Mesenchymal stem cell (in vitro differentiated cells and primary cell): ENCODE measurements at regions not wholly inside any gene's neighbourhood (a gene's known extent, or its start where the extent isn't known, plus 50 kb on each side); places are given as distances from the start of the nearest gene placed in this dataset.

Experiments used
- DNase-seq: peaks from one replicate; pipeline ENCODE4 v3.0.0-alpha.2; 2013
- H2AFZ ChIP-seq: one replicate; pipeline ENCODE4 v1.6.1; 2013; ENCODE audit warnings: low read depth, mild to moderate bottlenecking, control low read depth, inconsistent platforms, low read length, moderate library complexity
- H2AK5ac ChIP-seq: 2 replicates; pipeline ENCODE4 v1.6.1; 2013; ENCODE audit warnings: low read length, moderate library complexity, mild to moderate bottlenecking, inconsistent platforms; ENCODE audit not compliant: severe bottlenecking
- H2BK120ac ChIP-seq: one replicate; pipeline ENCODE4 v1.6.1; 2013; ENCODE audit warnings: low read depth, mild to moderate bottlenecking, inconsistent platforms, low read length, moderate library complexity
- H2BK12ac ChIP-seq, 2 experiments: one replicate each; pipeline ENCODE4 v1.6.1; 2013; ENCODE audit warnings: inconsistent platforms in 2 of 2, low read length in 2 of 2, mild to moderate bottlenecking in 2 of 2, moderate library complexity in 2 of 2, control low read depth in 1 of 2
- H2BK15ac ChIP-seq: one replicate; pipeline ENCODE4 v1.6.1; 2013; ENCODE audit warnings: mild to moderate bottlenecking, low read depth, inconsistent platforms; ENCODE audit not compliant: poor library complexity, severe bottlenecking
- H2BK5ac ChIP-seq: 2 replicates; pipeline ENCODE4 v1.6.1; 2013; ENCODE audit warnings: low read depth, mild to moderate bottlenecking, low read length, control low read depth, inconsistent platforms; ENCODE audit not compliant: poor library complexity, severe bottlenecking
- H3K14ac ChIP-seq, 2 experiments: one replicate each; pipeline ENCODE4 v1.6.1; 2013; ENCODE audit warnings: inconsistent platforms in 2 of 2, low read length in 2 of 2, control low read depth in 1 of 2, mild to moderate bottlenecking in 1 of 2, moderate library complexity in 1 of 2
- H3K18ac ChIP-seq, 2 experiments: one replicate each; pipeline ENCODE4 v1.6.1; 2013; ENCODE audit warnings: inconsistent platforms in 2 of 2, low read length in 2 of 2, control low read depth in 1 of 2, low read depth in 1 of 2, mild to moderate bottlenecking in 1 of 2
- H3K23ac ChIP-seq, 2 experiments: one replicate each; pipeline ENCODE4 v1.6.1; 2013; ENCODE audit warnings: inconsistent platforms in 2 of 2, low read length in 2 of 2, mild to moderate bottlenecking in 2 of 2, moderate library complexity in 2 of 2, control low read depth in 1 of 2
- H3K27ac ChIP-seq: 2 replicates; pipeline ENCODE4 v1.5.1; 2013; ENCODE audit warnings: mild to moderate bottlenecking, moderate library complexity, low read length, control low read depth, inconsistent platforms; ENCODE audit not compliant: poor library complexity, severe bottlenecking
- H3K27me3 ChIP-seq, 2 experiments: 2 replicates each; pipeline versions ENCODE4 v1.6.1 to v1.7.0; 2013; ENCODE audit warnings: low read length in 2 of 2, mild to moderate bottlenecking in 2 of 2, moderate library complexity in 2 of 2, control low read depth in 1 of 2, inconsistent platforms in 1 of 2; ENCODE audit not compliant: control insufficient read depth in 1 of 2, insufficient read depth in 1 of 2
- H3K36me3 ChIP-seq, 2 experiments: 2 replicates each; pipeline versions ENCODE4 v1.6.1 to v1.7.0; 2013; ENCODE audit warnings: low read length in 2 of 2, control low read depth in 1 of 2, inconsistent platforms in 1 of 2, low read depth in 1 of 2, mild to moderate bottlenecking in 1 of 2; ENCODE audit not compliant: insufficient read depth in 2 of 2, control insufficient read depth in 1 of 2
- H3K4ac ChIP-seq, 2 experiments: one replicate each; pipeline ENCODE4 v1.6.1; 2013; ENCODE audit warnings: inconsistent platforms in 2 of 2, low read length in 2 of 2, mild to moderate bottlenecking in 2 of 2, moderate library complexity in 2 of 2, control low read depth in 1 of 2, low read depth in 1 of 2
- H3K4me1 ChIP-seq: 2 replicates; pipeline ENCODE4 v1.6.1; 2013; ENCODE audit warnings: low read depth, low read length, control low read depth; ENCODE audit not compliant: control insufficient read depth, insufficient read depth
- H3K4me2 ChIP-seq: 2 replicates; pipeline ENCODE4 v1.6.1; 2013; ENCODE audit warnings: low read length, mild to moderate bottlenecking, inconsistent platforms; ENCODE audit not compliant: poor library complexity, severe bottlenecking
- H3K4me3 ChIP-seq, 2 experiments: 2 replicates each; pipeline versions ENCODE4 v1.5.1 to v1.7.0; 2013; ENCODE audit warnings: low read length in 2 of 2, mild to moderate bottlenecking in 2 of 2, control low read depth in 1 of 2, low read depth in 1 of 2; ENCODE audit not compliant: insufficient read depth in 1 of 2
- H3K79me1 ChIP-seq: replicated peaks from 2 replicates; pipeline ENCODE4 v1.6.1; 2013; ENCODE audit warnings: mild to moderate bottlenecking, control low read depth, low read length, inconsistent platforms; ENCODE audit not compliant: poor library complexity, severe bottlenecking
- H3K9ac ChIP-seq: 2 replicates; pipeline ENCODE4 v1.7.0; 2013; ENCODE audit warnings: mild to moderate bottlenecking, low read length, moderate library complexity
- H3K9me3 ChIP-seq: 2 replicates; pipeline ENCODE4 v1.7.0; 2013; ENCODE audit warnings: mild to moderate bottlenecking, low read length; ENCODE audit not compliant: control insufficient read depth
- H4K8ac ChIP-seq: one replicate; pipeline ENCODE4 v1.6.1; 2013; ENCODE audit warnings: inconsistent platforms, mild to moderate bottlenecking, low read length, moderate library complexity
- H4K91ac ChIP-seq: one replicate; pipeline ENCODE4 v1.6.1; 2013; ENCODE audit warnings: mild to moderate bottlenecking, low read length, inconsistent platforms
- WGBS: methylation state at CpG from one replicate; pipeline ENCODE4 v1.1.7; 2013; ENCODE audit warnings: mixed read lengths; 5-methylcytosine and 5-hydroxymethylcytosine counted together

DNA sequence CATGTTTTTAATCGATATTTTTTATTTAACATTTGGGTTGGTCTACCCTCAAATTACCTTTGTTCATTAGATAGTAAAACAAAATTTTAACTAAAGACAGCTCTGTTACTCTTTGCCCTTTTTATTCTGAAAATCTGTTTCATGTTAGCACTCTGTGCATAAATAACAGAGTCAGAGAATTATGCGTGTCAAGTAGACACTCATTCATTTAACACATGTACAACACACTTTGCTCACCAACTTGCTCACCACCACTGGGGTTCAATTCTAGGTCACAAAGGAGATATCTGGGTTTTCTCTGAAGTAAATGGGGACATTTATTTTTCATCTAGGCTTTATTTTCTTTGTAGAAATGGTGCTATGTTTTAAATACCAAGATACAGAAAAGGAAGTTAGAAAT is 457.4 kb upstream of the SEMA3D start:
- Histone ChIP-seq H2BK120ac (no peak overlapping the region), H3K4me1 (no peaks in the 10 kb centered on the region), H3K27me3 (no peaks in the 10 kb centered on the region), H3K4me2 (no peak overlapping the region), H3K9me3 (no peaks in the 10 kb centered on the region), H3K23ac (no peak overlapping the region), H2AK5ac (no peak overlapping the region), H3K18ac (no peak overlapping the region), H3K36me3 (no peaks in the 10 kb centered on the region), H2BK12ac (no peak overlapping the region), H4K8ac (no peak overlapping the region), H2AFZ (no peak overlapping the region), H3K4me3 (no peak overlapping the region), H3K27ac (no peak overlapping the region), H2BK5ac (no peak overlapping the region), H3K14ac (no peak overlapping the region), H3K79me1 (no peaks in the 10 kb centered on the region), H3K4ac (no peak overlapping the region), H4K91ac (no peak overlapping the region), H3K9ac (no peak overlapping the region), H2BK15ac (no peak overlapping the region)
- DNase-seq = no peak
- 89% methylated on average over 2 of the region's 2 CpGs for WGBS

DNA sequence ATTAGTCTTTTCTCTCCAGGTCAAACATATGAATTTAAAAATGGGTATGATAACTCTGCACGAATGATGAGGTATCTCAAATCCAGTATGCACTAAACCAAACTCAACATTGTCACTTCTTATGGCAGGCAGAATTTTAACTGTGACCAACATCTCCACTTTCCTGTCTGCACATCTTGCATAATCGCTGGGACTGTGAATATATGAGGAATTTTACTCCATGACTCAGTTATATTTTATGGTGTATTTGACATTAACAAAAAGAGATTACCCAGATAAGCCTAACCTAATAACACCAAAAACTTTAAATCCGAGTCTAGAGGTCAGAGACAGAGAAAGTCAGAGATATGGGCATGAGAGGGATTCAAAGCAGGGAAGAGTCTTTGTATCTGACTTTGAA is 454.5 kb upstream of the SEMA3D start:
- H3K4me1 ChIP-seq = no peaks in the 10 kb centered on the region
- DNase-seq = no peak
- WGBS = 40% methylated on average over 1 of the region's 3 CpGs

DNA sequence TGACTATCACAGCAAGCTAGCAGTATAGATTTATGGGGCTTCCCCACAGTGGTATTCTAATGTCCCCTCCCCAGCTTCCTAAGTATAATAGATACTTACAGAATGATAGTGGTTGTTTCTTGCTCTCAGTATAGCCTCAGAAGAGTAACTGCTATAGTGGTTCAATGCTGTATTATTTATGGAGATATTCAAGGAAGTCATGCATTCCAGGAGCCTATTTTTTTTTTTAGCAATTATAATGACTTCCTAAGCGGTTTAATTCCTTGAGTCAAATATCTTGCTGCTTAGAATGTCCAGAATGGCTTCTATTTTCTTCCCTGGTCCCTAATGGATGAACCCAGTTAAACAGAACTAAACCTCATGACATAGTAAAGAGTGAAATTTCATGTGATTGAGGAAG is 451.5 kb upstream of the SEMA3D start:
- no peak overlapping the region for H2BK120ac ChIP-seq
- H3K18ac ChIP-seq = no peak overlapping the region
- no CpG with 5 or more reads among the region's 1 CpG for WGBS
- H3K4me2 ChIP-seq = no peak overlapping the region
- no peaks in the 10 kb centered on the region for H3K9me3 ChIP-seq
- no peak overlapping the region for H2BK12ac ChIP-seq
- H3K27me3 ChIP-seq = no peaks in the 10 kb centered on the region
- H3K14ac ChIP-seq = no peak overlapping the region
- H2AFZ ChIP-seq = no peak overlapping the region
- H3K4me3 ChIP-seq = no peak overlapping the region
- H4K91ac ChIP-seq = no peak overlapping the region
- no peak overlapping the region for H3K27ac ChIP-seq
- H2BK15ac ChIP-seq = no peak overlapping the region
- H4K8ac ChIP-seq = no peak overlapping the region
- no peaks in the 10 kb centered on the region for H3K4me1 ChIP-seq
- no peak overlapping the region for H3K23ac ChIP-seq
- no peak overlapping the region for H2BK5ac ChIP-seq
- H3K79me1 ChIP-seq = no peaks in the 10 kb centered on the region
- no peak overlapping the region for H2AK5ac ChIP-seq
- no peaks in the 10 kb centered on the region for H3K36me3 ChIP-seq
- no peak overlapping the region for H3K4ac ChIP-seq
- no peak overlapping the region for H3K9ac ChIP-seq
- no peak for DNase-seq

More for the DNA sequence above, 454.5 kb upstream of the SEMA3D start:
- Histone ChIP-seq H2BK12ac (no peak overlapping the region), H2BK120ac (no peak overlapping the region), H3K18ac (no peak overlapping the region), H2BK15ac (no peak overlapping the region), H3K27me3 (no peaks in the 10 kb centered on the region), H3K14ac (no peak overlapping the region), H2AFZ (no peak overlapping the region), H3K9ac (no peak overlapping the region), H4K8ac (no peak overlapping the region), H3K4me3 (no peak overlapping the region), H2AK5ac (no peak overlapping the region), H3K27ac (no peak overlapping the region), H3K36me3 (no peaks in the 10 kb centered on the region), H3K23ac (no peak overlapping the region), H3K4ac (no peak overlapping the region), H2BK5ac (no peak overlapping the region), H3K4me2 (no peak overlapping the region), H3K79me1 (no peaks in the 10 kb centered on the region), H3K9me3 (no peaks in the 10 kb centered on the region), H4K91ac (no peak overlapping the region)

DNA sequence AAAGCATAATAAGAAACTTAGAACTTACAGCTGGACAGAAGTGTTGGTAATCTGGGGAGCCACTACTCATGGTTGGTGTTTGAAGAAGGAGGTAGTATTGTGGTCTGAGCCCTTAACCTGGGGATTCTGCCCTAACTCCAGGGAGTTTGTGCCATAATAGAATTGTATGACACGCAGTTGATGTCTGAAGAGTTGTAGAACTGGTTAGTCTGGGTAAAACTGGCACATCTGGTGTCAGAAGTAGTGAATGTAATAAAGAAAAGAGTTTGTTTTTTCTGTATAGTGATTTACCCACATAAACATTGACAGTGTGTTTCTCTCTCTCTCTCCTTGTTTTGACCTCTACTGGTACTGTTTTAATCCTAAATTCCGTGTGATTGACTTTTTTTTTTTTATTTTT is 448.1 kb upstream of the SEMA3D start:
- no peak overlapping the region for H2BK5ac ChIP-seq
- no peaks in the 10 kb centered on the region for H3K4me1 ChIP-seq
- no peaks in the 10 kb centered on the region for H3K27me3 ChIP-seq
- no peak overlapping the region for H3K23ac ChIP-seq
- H2AK5ac ChIP-seq = no peak overlapping the region
- no peak overlapping the region for H3K14ac ChIP-seq
- H4K8ac ChIP-seq = no peak overlapping the region
- H3K9ac ChIP-seq = no peak overlapping the region
- no peak overlapping the region for H3K4ac ChIP-seq
- H3K36me3 ChIP-seq = no peaks in the 10 kb centered on the region
- H2AFZ ChIP-seq = no peak overlapping the region
- H3K4me3 ChIP-seq = no peak overlapping the region
- H2BK15ac ChIP-seq = no peak overlapping the region
- no peak overlapping the region for H2BK120ac ChIP-seq
- no peak overlapping the region for H3K27ac ChIP-seq
- no peaks in the 10 kb centered on the region for H3K79me1 ChIP-seq
- DNase-seq = no peak
- no peak overlapping the region for H3K18ac ChIP-seq
- H3K4me2 ChIP-seq = no peak overlapping the region
- H2BK12ac ChIP-seq = no peak overlapping the region
- no peak overlapping the region for H4K91ac ChIP-seq
- H3K9me3 ChIP-seq = no peaks in the 10 kb centered on the region
- 92% methylated on average over 1 of the region's 2 CpGs for WGBS
